Caki2 (cell line): ENCODE measurements at regions not wholly inside any gene's neighbourhood (a gene's known extent, or its start where the extent isn't known, plus 50 kb on each side); places are given as distances from the start of the nearest gene placed in this dataset.

Experiments
- DNase-seq: peaks from one replicate; pipeline ENCODE4 v3.0.0-alpha.2; 2015; ENCODE audit warnings: low read depth
- in situ Hi-C: cut with HindIII; loops from 2 replicates; pipeline ENCODE4 v1.10.0; 2016; ENCODE audit warnings: low sequenced_read_pairs, low pct_unique_long_range_greater_than_20kb, mixed read lengths

DNA sequence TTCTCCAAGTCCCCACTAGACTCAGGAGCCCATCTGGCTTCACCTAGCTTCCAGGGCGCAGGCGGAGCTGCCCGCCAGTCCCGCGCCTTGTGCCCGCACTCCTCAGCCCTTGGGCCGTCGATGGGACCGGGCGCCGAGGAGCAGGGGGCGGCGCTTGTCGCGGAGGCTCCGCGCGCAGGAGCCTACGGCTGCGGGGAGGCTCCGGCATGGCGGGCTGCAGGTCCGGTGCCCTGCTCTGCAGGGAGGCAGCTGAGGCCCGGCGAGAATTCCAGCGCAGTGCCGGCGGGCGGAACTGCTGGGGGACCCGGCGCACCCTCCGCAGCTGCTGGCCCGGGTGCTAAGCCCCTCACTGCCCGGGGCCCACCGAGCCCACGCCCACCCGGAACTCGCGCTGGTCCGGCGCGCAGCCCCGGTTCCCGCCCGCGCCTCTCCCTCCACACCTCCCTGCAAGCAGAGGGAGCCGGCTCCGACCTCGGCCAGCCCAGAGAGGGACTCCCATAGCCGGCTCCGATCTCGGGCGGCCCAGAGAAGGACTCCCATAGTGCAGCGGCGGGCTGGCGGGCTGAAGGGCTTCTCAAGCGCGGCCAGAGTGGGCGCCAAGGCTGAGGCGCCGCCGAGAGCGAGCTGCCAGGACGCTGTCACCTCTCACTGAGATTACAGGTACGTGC, 78.1 kb upstream of the PJA2 start:
- DNase-seq: no peak
- in situ Hi-C loops: no loop called here

DNA sequence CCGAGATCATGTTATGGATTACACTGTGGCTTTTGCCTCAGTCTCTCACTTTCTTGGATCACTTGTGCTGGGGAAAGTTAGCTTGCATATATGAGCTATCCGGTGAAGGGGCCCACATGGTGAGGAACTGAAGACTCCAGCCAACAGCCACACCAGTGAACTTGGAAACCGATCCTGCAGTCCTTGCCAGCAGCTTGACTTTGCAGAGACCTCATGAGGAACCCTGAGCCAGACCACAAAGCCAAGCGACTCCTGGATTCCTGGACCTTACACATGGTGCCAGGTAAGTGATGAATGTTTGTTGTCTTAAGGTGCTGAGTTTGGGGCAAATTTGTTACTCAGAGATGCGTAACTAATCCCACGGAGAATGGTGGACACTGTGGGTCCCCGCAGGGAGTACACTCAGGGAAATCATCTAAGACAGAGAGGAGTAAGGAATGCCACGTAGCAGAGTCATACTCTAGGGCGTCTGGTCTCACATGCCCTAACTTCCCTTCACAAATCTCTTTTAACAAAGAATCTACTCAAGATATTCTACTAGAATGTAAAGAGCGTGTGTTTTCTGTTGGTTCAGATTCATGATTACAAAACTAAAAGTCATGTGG, 76.5 kb upstream of the PJA2 start:
- DNase-seq: no peak
- in situ Hi-C loops: no loop called here

DNA sequence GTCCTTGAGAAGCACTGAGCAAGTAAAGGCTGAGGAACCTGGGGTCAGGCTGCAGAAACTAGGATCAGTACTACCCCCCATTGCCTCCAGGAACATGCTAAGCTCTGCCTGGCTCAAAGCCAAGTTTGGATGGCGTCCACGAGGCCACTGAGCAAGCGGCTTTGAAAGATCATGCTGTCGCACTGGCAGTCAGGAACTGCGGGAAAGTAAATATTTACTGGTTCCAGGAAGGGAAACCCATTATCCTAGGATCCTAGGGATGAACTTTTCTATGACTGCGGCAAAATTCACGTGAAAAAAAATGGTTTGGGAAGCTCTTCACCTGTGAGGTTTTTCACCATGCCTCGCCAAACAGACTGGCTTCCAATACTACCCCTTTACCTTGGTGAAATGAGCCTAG, 75.3 kb upstream of the PJA2 start:
- in situ Hi-C loops: no loop called here

GRCh38 chr5:109484597-109484996, 74.8 kb upstream of the PJA2 start:
- in situ Hi-C loops: no loop called here
- DNase-seq: no peak

More for the DNA sequence above, 75.3 kb upstream of the PJA2 start:
- DNase-seq: no peak

DNA sequence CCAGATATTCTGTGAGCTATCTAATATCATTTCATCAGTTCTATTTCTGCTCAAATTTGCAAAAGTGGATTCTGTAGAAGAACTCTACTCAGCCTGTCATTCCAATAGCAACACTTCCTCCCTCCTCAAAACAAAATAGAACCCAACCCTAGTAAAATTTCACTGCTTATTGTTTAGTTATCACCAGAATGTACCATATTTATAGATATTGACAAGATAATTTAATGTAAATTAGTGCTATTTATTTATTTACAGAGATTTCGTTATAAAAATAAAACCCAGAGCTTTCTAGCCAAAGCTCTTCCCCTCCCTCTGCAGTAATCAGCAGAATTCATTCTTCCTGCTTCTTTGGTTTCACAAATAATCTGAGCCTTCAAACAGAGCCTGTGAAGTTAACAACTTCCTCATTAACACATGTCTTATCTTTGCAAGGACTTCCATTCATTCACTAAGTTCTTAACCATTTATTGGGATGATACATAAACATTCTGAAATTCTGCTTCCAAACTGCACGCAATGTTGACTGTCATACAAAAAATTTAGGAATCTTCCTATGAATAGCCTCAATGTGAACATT, 73.7 kb upstream of the PJA2 start:
- DNase-seq: no peak
- in situ Hi-C loops: no loop called here

- no peak for DNase-seq
- in situ Hi-C loops: no loop called here
Observed at GRCh38 chr5:109482748-109483147, 73.0 kb upstream of the PJA2 start.

DNA sequence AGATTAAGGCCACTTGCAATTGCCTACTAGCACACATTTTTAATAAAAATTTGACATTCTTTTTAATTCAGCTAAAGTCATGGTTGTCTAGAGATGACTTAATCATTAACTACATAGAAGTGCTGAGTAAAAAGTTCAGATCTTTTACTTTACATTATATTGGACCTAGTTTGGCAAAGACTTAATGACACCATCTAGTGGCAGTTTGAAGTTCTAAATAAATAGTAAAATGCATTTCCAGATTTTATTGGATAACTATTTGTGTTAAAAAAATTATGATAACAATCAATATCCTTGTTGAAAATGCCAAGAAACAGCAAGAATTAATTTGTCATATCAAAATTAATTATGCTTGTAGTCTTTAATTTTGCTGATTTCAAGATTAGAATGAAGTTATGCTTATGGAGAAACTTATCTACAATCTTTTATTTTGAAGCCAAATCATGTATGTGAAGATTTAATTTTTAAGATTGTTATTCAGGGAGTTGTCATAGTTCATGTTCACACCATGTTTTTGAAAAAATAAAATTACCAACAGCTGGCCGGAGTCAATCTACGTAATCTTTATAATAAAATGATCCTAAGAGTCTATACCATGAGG, 69.6 kb upstream of the PJA2 start:
- peak; percentile 12 for DNase-seq
- in situ Hi-C loops: no loop called here

DNA sequence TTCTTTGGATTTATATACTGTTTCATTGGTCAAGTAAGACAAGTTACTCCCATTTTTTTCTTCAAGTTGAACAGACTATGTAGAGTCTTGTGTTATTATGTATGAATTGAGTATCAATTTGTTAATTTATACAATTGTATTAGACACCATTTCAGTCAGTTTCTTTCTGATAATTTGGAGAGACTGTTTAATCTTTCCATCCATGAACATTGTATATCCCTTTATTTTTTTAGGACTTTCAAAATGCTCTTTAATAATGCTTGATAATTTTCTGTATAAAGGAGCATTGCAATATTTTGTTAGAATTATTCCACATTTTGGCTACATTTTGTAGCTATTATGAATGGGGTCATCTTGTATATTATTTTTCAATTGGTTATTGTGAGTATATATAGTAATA, 69.1 kb upstream of the PJA2 start:
- in situ Hi-C loops: no loop called here
- no peak for DNase-seq

DNA sequence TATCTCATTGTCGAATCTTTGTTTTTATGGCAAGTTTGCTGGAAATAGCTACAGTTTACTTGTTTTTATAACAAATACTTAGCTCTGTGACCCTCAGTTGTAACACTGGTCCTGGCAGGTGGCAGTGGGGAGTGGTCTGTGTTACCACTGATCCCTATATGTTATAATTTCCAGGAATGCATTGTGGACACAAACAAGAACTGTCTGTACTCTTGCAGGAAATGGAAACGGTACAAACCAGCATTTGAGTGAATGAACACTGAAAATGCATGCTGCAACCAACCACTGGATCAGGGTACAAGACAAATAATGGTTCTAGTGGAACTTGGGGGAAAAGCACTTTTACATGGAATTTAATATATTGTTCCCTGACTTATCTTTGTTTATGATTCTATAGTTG, 66.5 kb upstream of the PJA2 start:
- no peak for DNase-seq
- in situ Hi-C loops: no loop called here

DNA sequence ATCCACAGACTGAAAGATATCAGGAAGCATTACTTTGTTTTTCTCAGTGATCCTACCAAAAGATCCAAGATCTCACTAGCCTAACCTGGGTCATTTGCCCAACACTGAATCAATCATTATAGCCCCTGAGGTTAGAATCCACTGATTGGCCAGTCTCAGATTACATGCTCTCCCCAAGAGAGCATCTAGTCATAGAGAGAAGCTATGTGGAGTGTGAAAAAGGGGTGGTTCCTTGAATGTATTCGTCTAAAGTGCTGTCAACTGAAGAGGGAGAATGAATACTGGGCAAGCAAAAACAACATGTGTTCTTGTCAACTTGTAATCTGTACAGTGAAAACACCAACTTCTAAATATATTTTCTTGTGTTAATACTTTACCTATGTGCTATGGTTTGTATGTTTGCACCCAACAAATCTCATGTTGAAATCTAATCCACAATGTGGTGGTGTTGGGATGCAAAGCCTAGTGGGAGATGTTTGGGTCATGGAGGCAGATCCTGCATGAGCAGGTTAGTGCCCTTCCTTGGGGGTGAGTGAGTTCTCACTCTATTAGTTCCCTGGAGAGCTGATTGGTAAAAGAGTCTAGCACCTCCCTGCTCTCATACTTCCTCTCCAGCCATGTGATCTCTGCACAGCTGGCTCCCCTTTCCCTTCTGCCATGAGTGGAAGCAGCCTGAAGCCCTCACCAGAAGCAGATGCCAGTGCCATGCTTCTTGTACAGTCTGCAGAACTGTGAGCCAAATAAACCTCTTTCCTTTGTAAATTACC, 60.3 kb upstream of the PJA2 start:
- in situ Hi-C loops: no loop called here
- no peak for DNase-seq

GRCh38 chr5:109468737-109469420, 59.1 kb upstream of the PJA2 start:
- in situ Hi-C loops: no loop called here
- peak; percentile 89 for DNase-seq

GRCh38 chr5:109468288-109468676, 58.5 kb upstream of the PJA2 start:
- DNase-seq: no peak
- in situ Hi-C loops: no loop called here

DNA sequence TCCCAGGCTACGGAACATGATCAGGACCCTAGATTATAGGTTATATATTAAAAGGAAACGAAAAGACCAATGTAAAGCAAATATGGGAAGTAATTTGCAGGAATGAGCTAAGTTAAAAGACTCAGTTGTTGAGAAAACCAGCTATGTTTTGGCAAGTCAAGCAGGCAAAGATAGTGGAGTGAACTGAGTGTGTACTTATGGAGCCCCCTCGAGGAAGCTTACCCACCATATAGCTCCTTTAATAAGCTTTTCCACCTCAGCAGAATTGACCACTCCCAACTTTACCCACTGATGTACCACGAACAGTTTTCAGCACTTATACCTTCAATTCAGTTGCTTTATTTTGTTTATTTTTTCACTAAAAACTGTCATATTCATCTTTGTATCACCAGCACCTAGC, 57.3 kb upstream of the PJA2 start:
- no peak for DNase-seq
- in situ Hi-C loops: no loop called here
